GM12875 (cell line): ENCODE measurements at regions not wholly inside any gene's neighbourhood (a gene's known extent, or its start where the extent isn't known, plus 50 kb on each side); places are given as distances from the start of the nearest gene placed in this dataset.

Experiments
- H3K4me3 ChIP-seq: one replicate; pipeline ENCODE4 v1.5.1; 2011; ENCODE audit warnings: low read depth, low read length, control low read depth
- CTCF ChIP-seq: IDR thresholded peaks from 2 replicates; pipeline ENCODE4 v1.5.1; 2011; ENCODE audit warnings: low read depth, mild to moderate bottlenecking, control low read depth, inconsistent platforms, low read length, moderate library complexity, borderline replicate concordance; ENCODE audit not compliant: insufficient read depth

DNA sequence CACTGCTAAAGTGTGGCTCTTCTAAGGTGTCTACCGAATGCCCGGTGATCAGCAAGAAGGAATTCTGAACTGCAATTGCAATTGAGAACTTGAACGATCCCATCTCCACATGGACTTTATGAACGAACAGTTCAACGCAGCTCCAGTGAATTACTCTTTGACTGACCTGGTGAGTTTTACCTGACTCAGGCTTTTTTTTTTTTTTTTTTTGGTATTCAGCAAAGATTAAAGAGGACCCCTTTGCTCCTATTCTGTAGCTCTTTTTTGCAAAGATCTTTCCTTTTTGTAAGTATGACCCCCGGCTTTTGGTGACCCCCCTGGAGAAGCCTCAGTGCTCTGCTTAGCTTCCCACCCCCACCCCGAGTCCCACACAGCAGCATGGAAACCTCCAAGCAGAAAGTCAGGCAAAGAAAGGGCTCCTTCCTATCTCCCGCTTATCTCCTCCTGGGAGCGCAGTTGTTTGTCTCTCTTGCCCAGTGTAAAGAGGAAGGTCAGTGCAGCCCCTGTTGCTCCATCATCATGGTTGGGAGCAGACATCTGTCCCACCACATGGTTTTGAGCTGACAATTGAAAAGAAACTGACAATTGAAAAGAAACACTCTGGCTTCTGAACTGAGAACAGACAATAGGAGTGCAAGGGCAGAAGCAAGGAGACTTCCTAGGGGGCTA lies 72.1 kb upstream of the DIO3 start:
- TF ChIP-seq CTCF = no peak
- H3K4me3 ChIP-seq = no peak overlapping the region

- H3K4me3 ChIP-seq = no peak overlapping the region
- no peak for TF ChIP-seq CTCF
Observed at GRCh38 chr14:101490771-101491170, 70.5 kb upstream of the DIO3 start.

GRCh38 chr14:101491841-101492240 lies 69.5 kb upstream of the DIO3 start:
- H3K4me3 ChIP-seq = no peak overlapping the region
- TF ChIP-seq CTCF = no peak

- no peak for TF ChIP-seq CTCF
- no peak overlapping the region for H3K4me3 ChIP-seq
Observed at GRCh38 chr14:101492716-101493115, 68.6 kb upstream of the DIO3 start.

- no peak for TF ChIP-seq CTCF
- no peak overlapping the region for H3K4me3 ChIP-seq
Observed at GRCh38 chr14:101494826-101495225, 66.5 kb upstream of the DIO3 start.

- no peak overlapping the region for H3K4me3 ChIP-seq
- TF ChIP-seq CTCF = no peak
Observed at GRCh38 chr14:101495284-101495683, 66.0 kb upstream of the DIO3 start.
